Suprapubic skin (tissue), 4 donors: ENCODE measurements at regions not wholly inside any gene's neighbourhood (a gene's known extent, or its start where the extent isn't known, plus 50 kb on each side); places are given as distances from the start of the nearest gene placed in this dataset.

Source experiments
- DNase-seq, 2 donors: peaks; one replicate each; pipeline ENCODE4 v3.0.0-alpha.2; 2019; ENCODE audit warnings: low spot score in 2 of 2
- H3K27ac ChIP-seq: fragments of 200-600 bp; sonication (generic); one replicate; pipeline ENCODE4 v1.5.1; 2019
- H3K27me3 ChIP-seq: fragments of 200-600 bp; sonication (generic); one replicate; pipeline ENCODE4 v1.5.1; 2019
- H3K36me3 ChIP-seq: fragments of 200-600 bp; sonication (generic); one replicate; pipeline ENCODE4 v1.5.1; 2019
- H3K4me1 ChIP-seq: fragments of 200-600 bp; sonication (generic); one replicate; pipeline ENCODE4 v1.5.1; 2019
- H3K4me3 ChIP-seq: fragments of 200-600 bp; sonication (generic); one replicate; pipeline ENCODE4 v1.5.1; 2019; ENCODE audit warnings: mild to moderate bottlenecking
- H3K9me3 ChIP-seq: fragments of 200-600 bp; sonication (generic); one replicate; pipeline ENCODE4 v1.5.1; 2019
- CTCF ChIP-seq, 2 donors: fragments of 200-600 bp in 1 of 2; fragments of 450-650 bp in 1 of 2; sonication (generic) in 1 of 2; IDR thresholded peaks; one replicate each; pipeline ENCODE4 v1.5.1; 2016 to 2019; ENCODE audit warnings: antibody characterized with exemption in 2 of 2, mild to moderate bottlenecking in 1 of 2, moderate library complexity in 1 of 2
- EP300 ChIP-seq: sonication (generic); formaldehyde crosslinking; IDR thresholded peaks from one replicate; pipeline ENCODE4 v1.6.1; 2017; ENCODE audit warnings: antibody characterized with exemption
- POLR2A ChIP-seq, 2 donors: fragments of 450-650 bp; IDR thresholded peaks; one replicate each; pipeline ENCODE4 v1.6.1; 2017; ENCODE audit warnings: antibody characterized with exemption in 2 of 2, mild to moderate bottlenecking in 2 of 2, moderate library complexity in 2 of 2
- POLR2AphosphoS5 ChIP-seq, 3 donors: sonication (generic); formaldehyde crosslinking; IDR thresholded peaks; one replicate each; pipeline ENCODE4 v1.6.1; 2017; ENCODE audit warnings: antibody characterized with exemption in 3 of 3
- WGBS: methylation state at CpG from one replicate; pipeline ENCODE4 v1.1.5; 2018; 5-methylcytosine and 5-hydroxymethylcytosine counted together

- TF ChIP-seq POLR2A (IDR thresholded peaks at IDR 0.05) (no peak), POLR2AphosphoS5 (IDR thresholded peaks at IDR 0.05) (no peak), CTCF (IDR thresholded peaks at IDR 0.05) (no peak), EP300 (no peak)
- WGBS, result 92% methylated on average over 2 of the region's 2 CpGs
- H3K9me3 ChIP-seq, result no peaks in the 10 kb centered on the region
- H3K27me3 ChIP-seq, result no peaks in the 10 kb centered on the region
- no peak for DNase-seq
- no peaks in the 10 kb centered on the region for H3K4me1 ChIP-seq
- H3K4me3 ChIP-seq, result no peak overlapping the region
- H3K27ac ChIP-seq, result no peak overlapping the region
- no peaks in the 10 kb centered on the region for H3K36me3 ChIP-seq
Observed at GRCh38 chr16:77663711-77664110, 58.6 kb upstream of the NUDT7 start.

- TF ChIP-seq EP300, result no peak
- no peak for TF ChIP-seq POLR2A (IDR thresholded peaks at IDR 0.05)
- no peak for TF ChIP-seq CTCF (IDR thresholded peaks at IDR 0.05)
- TF ChIP-seq POLR2AphosphoS5 (IDR thresholded peaks at IDR 0.05), result no peak
- Histone ChIP-seq H3K27ac (no peak overlapping the region), H3K4me1 (no peaks in the 10 kb centered on the region), H3K4me3 (no peak overlapping the region), H3K27me3 (no peaks in the 10 kb centered on the region), H3K36me3 (no peaks in the 10 kb centered on the region), H3K9me3 (no peaks in the 10 kb centered on the region)
- no peak for DNase-seq
- 76% methylated on average over 3 of the region's 3 CpGs for WGBS
Observed at GRCh38 chr16:77666771-77667170, 55.5 kb upstream of the NUDT7 start.

GRCh38 chr16:77668201-77668600 lies 54.1 kb upstream of the NUDT7 start:
- no peaks in the 10 kb centered on the region for H3K36me3 ChIP-seq
- no peaks in the 10 kb centered on the region for H3K27me3 ChIP-seq
- DNase-seq, result no peak
- no peaks in the 10 kb centered on the region for H3K9me3 ChIP-seq
- TF ChIP-seq POLR2AphosphoS5 (IDR thresholded peaks at IDR 0.05) (no peak), POLR2A (IDR thresholded peaks at IDR 0.05) (no peak), CTCF (IDR thresholded peaks at IDR 0.05) (no peak)
- no peak overlapping the region for H3K27ac ChIP-seq
- H3K4me3 ChIP-seq, result no peak overlapping the region
- H3K4me1 ChIP-seq, result no peaks in the 10 kb centered on the region
- 90% methylated on average over 1 of the region's 1 CpG for WGBS

GRCh38 chr16:77669057-77669456 lies 53.3 kb upstream of the NUDT7 start:
- DNase-seq, result no peak
- Histone ChIP-seq H3K9me3 (no peaks in the 10 kb centered on the region), H3K4me1 (no peaks in the 10 kb centered on the region), H3K36me3 (no peaks in the 10 kb centered on the region), H3K27ac (no peak overlapping the region), H3K27me3 (no peaks in the 10 kb centered on the region), H3K4me3 (no peak overlapping the region)
- TF ChIP-seq POLR2A (IDR thresholded peaks at IDR 0.05) (no peak), CTCF (IDR thresholded peaks at IDR 0.05) (no peak), POLR2AphosphoS5 (IDR thresholded peaks at IDR 0.05) (no peak), EP300 (no peak)
- WGBS, result 79% methylated on average over 3 of the region's 3 CpGs
